ENCODE measurements at regions not wholly inside any gene's neighbourhood (a gene's known extent, or its start where the extent isn't known, plus 50 kb on each side); places are given as distances from the start of the nearest gene placed in this dataset.

DNA sequence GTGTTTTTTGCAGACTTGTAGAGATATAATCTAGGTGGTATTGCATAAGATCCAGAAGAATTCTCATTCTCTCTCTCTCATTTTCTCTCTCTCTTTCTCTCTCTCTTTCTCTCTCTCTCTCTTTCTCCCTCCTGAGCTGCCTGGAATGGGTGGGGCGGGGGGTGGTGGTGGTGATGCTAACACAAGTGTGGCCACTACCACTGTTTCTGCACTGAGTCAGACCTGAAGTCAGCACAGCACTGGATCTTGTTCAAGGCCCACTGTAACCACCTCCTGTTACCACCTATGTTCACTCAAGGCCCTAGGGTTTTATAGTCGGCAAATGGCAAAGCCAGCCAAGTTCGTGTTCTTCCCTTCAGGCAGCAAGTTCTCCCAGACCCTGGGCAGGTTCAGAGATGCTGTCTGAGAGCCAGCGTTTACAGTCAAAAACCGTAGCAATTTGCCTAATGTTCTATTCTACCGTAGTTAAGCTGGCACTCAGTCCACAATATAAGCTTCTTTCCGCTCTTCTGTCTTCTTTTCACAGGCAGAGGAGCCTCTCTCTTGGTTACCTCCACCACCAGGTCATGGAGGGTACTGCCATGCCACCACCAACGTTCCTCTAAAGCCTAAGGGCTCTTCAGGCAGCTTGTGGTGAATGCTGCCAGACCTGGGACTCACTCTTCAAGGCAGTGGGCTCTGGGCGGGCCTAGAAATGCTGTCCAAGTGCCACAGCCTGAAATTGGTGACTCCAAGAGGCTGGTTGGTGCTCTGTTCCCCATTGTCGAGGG, 235.7 kb upstream of the PRR16 start:
- intact Hi-C loops (cut with micrococcal nuclease; ENCODE audit: unreplicated experiment), result no loop called here
- Mint-ChIP-seq H3K27me3 (ENCODE audit: unreplicated experiment) (no peaks in the 10 kb centered on the region), H3K27ac (ENCODE audit: unreplicated experiment) (no peak overlapping the region), H3K36me3 (ENCODE audit: insufficient read depth, unreplicated experiment) (no peaks in the 10 kb centered on the region), H3K9me3 (ENCODE audit: low read depth, unreplicated experiment) (peaks cover 3% of the 10 kb centered on the region), H3K4me1 (ENCODE audit: low read depth, unreplicated experiment) (no peaks in the 10 kb centered on the region), H3K4me3 (ENCODE audit: low read depth, unreplicated experiment) (no peak overlapping the region)
- BruUV-seq (replicated peaks), result no TSS peak
- TF ChIP-seq, protein P1, sequence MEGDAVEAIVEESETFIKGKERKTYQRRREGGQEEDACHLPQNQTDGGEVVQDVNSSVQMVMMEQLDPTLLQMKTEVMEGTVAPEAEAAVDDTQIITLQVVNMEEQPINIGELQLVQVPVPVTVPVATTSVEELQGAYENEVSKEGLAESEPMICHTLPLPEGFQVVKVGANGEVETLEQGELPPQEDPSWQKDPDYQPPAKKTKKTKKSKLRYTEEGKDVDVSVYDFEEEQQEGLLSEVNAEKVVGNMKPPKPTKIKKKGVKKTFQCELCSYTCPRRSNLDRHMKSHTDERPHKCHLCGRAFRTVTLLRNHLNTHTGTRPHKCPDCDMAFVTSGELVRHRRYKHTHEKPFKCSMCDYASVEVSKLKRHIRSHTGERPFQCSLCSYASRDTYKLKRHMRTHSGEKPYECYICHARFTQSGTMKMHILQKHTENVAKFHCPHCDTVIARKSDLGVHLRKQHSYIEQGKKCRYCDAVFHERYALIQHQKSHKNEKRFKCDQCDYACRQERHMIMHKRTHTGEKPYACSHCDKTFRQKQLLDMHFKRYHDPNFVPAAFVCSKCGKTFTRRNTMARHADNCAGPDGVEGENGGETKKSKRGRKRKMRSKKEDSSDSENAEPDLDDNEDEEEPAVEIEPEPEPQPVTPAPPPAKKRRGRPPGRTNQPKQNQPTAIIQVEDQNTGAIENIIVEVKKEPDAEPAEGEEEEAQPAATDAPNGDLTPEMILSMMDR (IDR thresholded peaks at IDR 0.05; ENCODE audit: unreplicated experiment), result peak; percentile 12
- DNase-seq, result no peak
- CTCF ChIA-PET, result no interaction called here

DNA sequence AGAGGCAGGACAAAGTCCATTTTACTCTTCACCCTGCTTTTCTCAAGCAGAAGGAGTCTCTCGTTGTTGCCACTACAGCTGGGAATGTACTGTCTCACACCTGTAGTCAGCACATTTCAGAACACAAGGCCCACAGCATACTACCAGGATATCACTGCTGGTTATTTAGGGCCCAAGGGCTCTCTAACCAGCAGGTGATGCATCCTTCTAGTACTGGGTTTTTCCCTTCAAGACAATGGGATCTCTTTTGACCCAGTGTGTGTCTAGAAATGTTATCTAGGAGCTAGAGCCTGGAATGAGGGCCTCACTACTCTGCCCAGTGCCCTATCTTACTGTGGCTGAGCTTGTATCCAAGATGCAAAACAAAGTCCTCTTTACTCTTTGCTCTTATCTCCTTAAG, 235.1 kb upstream of the PRR16 start:
- Mint-ChIP-seq H3K36me3 (ENCODE audit: insufficient read depth, unreplicated experiment) (no peaks in the 10 kb centered on the region), H3K4me3 (ENCODE audit: low read depth, unreplicated experiment) (no peak overlapping the region), H3K27me3 (ENCODE audit: unreplicated experiment) (no peaks in the 10 kb centered on the region), H3K4me1 (ENCODE audit: low read depth, unreplicated experiment) (no peaks in the 10 kb centered on the region), H3K9me3 (ENCODE audit: low read depth, unreplicated experiment) (peaks cover 3% of the 10 kb centered on the region), H3K27ac (ENCODE audit: unreplicated experiment) (no peak overlapping the region)
- TF ChIP-seq, protein P1 (IDR thresholded peaks at IDR 0.05; ENCODE audit: unreplicated experiment), result no peak
- no TSS peak for BruUV-seq (replicated peaks)
- CTCF ChIA-PET, result no interaction called here
- intact Hi-C loops (cut with micrococcal nuclease; ENCODE audit: unreplicated experiment), result no loop called here
- DNase-seq, result no peak

DNA sequence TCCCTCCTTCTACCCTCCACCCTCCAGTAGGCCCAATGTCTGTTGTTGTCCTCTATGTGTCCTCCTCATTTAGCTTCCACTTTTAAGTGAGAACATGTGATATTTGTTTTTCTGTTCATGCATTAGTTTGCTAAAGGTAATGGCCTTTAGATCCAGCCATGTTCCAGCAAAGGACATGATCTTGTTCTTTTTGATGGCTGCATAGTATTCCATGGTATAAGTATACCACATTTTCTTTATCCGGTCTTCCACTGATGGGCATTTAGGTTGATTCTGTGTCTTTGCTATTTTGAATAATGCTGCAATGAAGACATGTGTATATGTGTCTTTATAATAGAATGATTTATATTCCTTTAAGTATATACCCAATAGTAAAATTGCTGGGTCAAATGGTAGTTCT, 232.5 kb upstream of the PRR16 start:
- no peak overlapping the region for H3K4me3 Mint-ChIP-seq (ENCODE audit: low read depth, unreplicated experiment)
- H3K36me3 Mint-ChIP-seq (ENCODE audit: insufficient read depth, unreplicated experiment), result no peaks in the 10 kb centered on the region
- H3K9me3 Mint-ChIP-seq (ENCODE audit: low read depth, unreplicated experiment), result no peaks in the 10 kb centered on the region
- DNase-seq, result no peak
- intact Hi-C loops (cut with micrococcal nuclease; ENCODE audit: unreplicated experiment), result no loop called here
- no TSS peak for BruUV-seq (replicated peaks)
- H3K27ac Mint-ChIP-seq (ENCODE audit: unreplicated experiment), result no peak overlapping the region
- no peaks in the 10 kb centered on the region for H3K27me3 Mint-ChIP-seq (ENCODE audit: unreplicated experiment)
- H3K4me1 Mint-ChIP-seq (ENCODE audit: low read depth, unreplicated experiment), result no peaks in the 10 kb centered on the region
- TF ChIP-seq, protein P1 (IDR thresholded peaks at IDR 0.05; ENCODE audit: unreplicated experiment), result no peak
- CTCF ChIA-PET, result no interaction called here

DNA sequence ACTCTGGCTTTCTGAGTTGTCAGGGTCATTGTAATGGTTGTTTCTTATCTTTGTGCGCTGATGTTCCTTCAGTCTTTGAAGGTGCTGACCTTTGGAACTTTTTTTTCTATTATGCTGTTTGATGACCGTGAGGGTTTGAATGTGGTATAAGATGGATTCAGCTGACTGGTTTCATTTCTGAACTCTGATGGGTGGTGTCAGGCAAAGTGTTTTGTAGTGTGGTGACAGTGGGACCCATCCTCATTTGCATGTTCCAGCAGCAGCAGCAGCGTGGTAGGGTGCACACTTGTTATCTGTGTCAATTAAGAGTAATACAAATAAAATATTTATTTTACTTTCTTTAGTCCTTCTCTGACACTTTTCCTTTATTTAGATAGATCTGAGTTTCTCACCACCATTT, 227.7 kb upstream of the PRR16 start:
- Mint-ChIP-seq H3K27ac (ENCODE audit: unreplicated experiment) (no peak overlapping the region), H3K27me3 (ENCODE audit: unreplicated experiment) (no peaks in the 10 kb centered on the region), H3K4me3 (ENCODE audit: low read depth, unreplicated experiment) (no peak overlapping the region), H3K36me3 (ENCODE audit: insufficient read depth, unreplicated experiment) (no peaks in the 10 kb centered on the region), H3K4me1 (ENCODE audit: low read depth, unreplicated experiment) (no peaks in the 10 kb centered on the region), H3K9me3 (ENCODE audit: low read depth, unreplicated experiment) (peaks cover 2% of the 10 kb centered on the region)
- CTCF ChIA-PET, result no interaction called here
- no TSS peak for BruUV-seq (replicated peaks)
- TF ChIP-seq, protein P1 (IDR thresholded peaks at IDR 0.05; ENCODE audit: unreplicated experiment), result no peak
- intact Hi-C loops (cut with micrococcal nuclease; ENCODE audit: unreplicated experiment), result no loop called here
- no peak for DNase-seq
